ENCODE measurements at regions not wholly inside any gene's neighbourhood (a gene's known extent, or its start where the extent isn't known, plus 50 kb on each side); places are given as distances from the start of the nearest gene placed in this dataset.
A peak's percentile ranks its signal among the peaks of the same experiment; 100 is the strongest.

DNA sequence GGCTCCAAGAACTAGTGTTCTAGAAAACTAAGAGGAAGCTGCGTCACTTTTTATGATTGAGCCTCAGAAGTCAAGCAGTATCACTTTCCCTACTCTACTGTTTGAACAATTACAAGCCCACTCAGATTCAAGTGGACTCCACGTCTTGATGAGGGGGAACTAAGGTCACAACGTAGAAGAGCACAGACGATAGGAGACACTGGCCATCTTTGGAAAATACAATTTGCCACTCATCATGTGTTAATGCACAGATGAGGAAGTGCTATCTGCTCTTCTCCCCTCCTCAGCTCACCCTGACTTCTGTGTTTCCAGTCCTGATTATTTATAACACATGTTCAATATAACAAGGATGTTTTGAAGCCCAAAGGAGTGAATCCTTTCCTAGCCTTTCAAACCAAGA is 76.1 kb upstream of the CYP1B1 start:
- TF ChIP-seq, protein P1, sequence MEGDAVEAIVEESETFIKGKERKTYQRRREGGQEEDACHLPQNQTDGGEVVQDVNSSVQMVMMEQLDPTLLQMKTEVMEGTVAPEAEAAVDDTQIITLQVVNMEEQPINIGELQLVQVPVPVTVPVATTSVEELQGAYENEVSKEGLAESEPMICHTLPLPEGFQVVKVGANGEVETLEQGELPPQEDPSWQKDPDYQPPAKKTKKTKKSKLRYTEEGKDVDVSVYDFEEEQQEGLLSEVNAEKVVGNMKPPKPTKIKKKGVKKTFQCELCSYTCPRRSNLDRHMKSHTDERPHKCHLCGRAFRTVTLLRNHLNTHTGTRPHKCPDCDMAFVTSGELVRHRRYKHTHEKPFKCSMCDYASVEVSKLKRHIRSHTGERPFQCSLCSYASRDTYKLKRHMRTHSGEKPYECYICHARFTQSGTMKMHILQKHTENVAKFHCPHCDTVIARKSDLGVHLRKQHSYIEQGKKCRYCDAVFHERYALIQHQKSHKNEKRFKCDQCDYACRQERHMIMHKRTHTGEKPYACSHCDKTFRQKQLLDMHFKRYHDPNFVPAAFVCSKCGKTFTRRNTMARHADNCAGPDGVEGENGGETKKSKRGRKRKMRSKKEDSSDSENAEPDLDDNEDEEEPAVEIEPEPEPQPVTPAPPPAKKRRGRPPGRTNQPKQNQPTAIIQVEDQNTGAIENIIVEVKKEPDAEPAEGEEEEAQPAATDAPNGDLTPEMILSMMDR (IDR thresholded peaks at IDR 0.05) = no peak
- Histone ChIP-seq H3K4me3 (ENCODE audit: low read depth in 1 of 2, low read length in 1 of 2) (no peak overlapping the region), H3K4me1 (ENCODE audit: control insufficient read depth in 1 of 2, insufficient read depth in 1 of 2, low read depth in 1 of 2, low read length in 1 of 2) (peaks cover 46 to 53% of the 10 kb centered on the region in 2 experiments), H3K9me3 (no peaks in the 10 kb centered on the region), H3K27ac (peak overlapping the region; percentile 49), H3K36me3 (no peaks in the 10 kb centered on the region), H3K27me3 (peaks cover 21% of the 10 kb centered on the region)

- TF ChIP-seq, protein P1 (IDR thresholded peaks at IDR 0.05) = no peak
- H3K4me1 ChIP-seq (ENCODE audit: control insufficient read depth in 1 of 2, insufficient read depth in 1 of 2, low read depth in 1 of 2, low read length in 1 of 2) = peaks cover 72 to 77% of the 10 kb centered on the region in 2 experiments
- H3K9me3 ChIP-seq = no peaks in the 10 kb centered on the region
- H3K27me3 ChIP-seq = peaks cover under 1% of the 10 kb centered on the region
- no peaks in the 10 kb centered on the region for H3K36me3 ChIP-seq
- H3K27ac ChIP-seq = peak overlapping the region; percentile 88
- no peak overlapping the region for H3K4me3 ChIP-seq (ENCODE audit: low read depth in 1 of 2, low read length in 1 of 2)
These were observed 73.6 kb upstream of the CYP1B1 start for GRCh38 chr2:38149531-38149930.

GRCh38 chr2:38148501-38148900 is 72.5 kb upstream of the CYP1B1 start:
- Histone ChIP-seq H3K4me3 (ENCODE audit: low read depth in 1 of 2, low read length in 1 of 2) (peak overlapping the region; percentile 19 to 26), H3K36me3 (no peaks in the 10 kb centered on the region), H3K27me3 (no peaks in the 10 kb centered on the region), H3K27ac (peak overlapping the region; percentile 88), H3K4me1 (ENCODE audit: control insufficient read depth in 1 of 2, insufficient read depth in 1 of 2, low read depth in 1 of 2, low read length in 1 of 2) (peaks cover 82 to 84% of the 10 kb centered on the region in 2 experiments), H3K9me3 (no peaks in the 10 kb centered on the region)
- TF ChIP-seq, protein P1 (IDR thresholded peaks at IDR 0.05) = no peak

DNA sequence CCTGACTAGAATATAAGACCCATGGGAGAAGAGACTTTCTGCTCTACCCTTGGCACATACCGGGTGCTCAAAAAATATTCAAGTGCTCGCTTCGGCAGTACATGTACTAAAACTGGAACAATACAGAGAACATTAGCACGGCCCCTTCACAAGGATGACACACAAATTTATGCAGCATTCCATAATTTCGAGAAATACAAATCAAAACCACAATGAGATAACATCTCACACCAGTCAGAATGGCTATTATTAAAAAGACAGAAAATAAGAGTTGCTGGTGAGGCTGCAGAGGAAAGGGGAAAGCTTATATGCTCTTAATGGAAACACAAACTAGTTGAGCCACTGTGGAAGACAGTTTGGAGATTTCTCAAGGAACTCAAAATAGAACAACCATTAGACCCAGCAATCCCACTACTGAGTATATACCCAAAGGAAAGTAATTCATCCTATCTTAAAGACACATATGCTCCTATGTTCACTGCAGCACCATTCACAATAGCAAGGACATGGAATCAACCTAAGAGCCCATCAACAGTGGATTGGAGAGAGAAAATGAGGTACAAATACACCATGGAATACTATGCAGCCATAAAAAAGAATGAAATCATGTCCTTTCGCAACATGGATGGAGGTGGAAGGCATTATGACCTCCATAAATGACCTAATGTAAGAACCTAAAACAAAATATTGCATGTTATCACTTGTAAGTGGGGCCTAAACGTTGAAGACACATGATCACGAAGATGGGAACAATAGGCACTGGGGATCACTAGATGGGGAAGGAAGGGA is 71.6 kb upstream of the CYP1B1 start:
- H3K27ac ChIP-seq = peak overlapping the region; percentile 88
- H3K9me3 ChIP-seq = no peaks in the 10 kb centered on the region
- no peaks in the 10 kb centered on the region for H3K36me3 ChIP-seq
- TF ChIP-seq, protein P1 (IDR thresholded peaks at IDR 0.05) = no peak
- no peaks in the 10 kb centered on the region for H3K27me3 ChIP-seq
- H3K4me1 ChIP-seq (ENCODE audit: control insufficient read depth in 1 of 2, insufficient read depth in 1 of 2, low read depth in 1 of 2, low read length in 1 of 2) = peaks cover 80 to 83% of the 10 kb centered on the region in 2 experiments
- no peak overlapping the region for H3K4me3 ChIP-seq (ENCODE audit: low read depth in 1 of 2, low read length in 1 of 2)

DNA sequence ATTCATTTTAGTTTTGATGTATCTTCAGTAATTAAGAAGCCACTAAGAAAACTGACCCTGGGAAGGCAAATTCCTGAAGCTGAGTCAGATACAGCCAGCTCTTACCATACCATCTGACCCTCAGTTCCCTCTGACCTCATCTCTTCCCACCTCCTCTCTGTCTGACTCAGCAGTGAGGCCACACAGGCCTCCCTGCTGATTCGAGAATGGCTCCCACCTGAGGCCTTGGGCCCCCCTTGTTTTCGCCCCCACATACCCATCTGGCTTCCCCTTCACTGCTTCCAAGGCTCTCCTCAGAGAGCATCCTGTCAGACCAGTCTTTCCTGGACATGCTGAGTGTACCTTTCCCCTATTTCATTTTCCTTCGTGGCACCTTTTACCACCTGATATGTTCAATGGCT is 71.0 kb upstream of the CYP1B1 start:
- TF ChIP-seq, protein P1 (IDR thresholded peaks at IDR 0.05) = no peak
- peaks cover 75 to 80% of the 10 kb centered on the region in 2 experiments for H3K4me1 ChIP-seq (ENCODE audit: control insufficient read depth in 1 of 2, insufficient read depth in 1 of 2, low read depth in 1 of 2, low read length in 1 of 2)
- no peaks in the 10 kb centered on the region for H3K36me3 ChIP-seq
- H3K4me3 ChIP-seq (ENCODE audit: low read depth in 1 of 2, low read length in 1 of 2) = peak overlapping the region in 1 of 2 experiments; percentile 3
- peak overlapping the region; percentile 88 for H3K27ac ChIP-seq
- H3K27me3 ChIP-seq = no peaks in the 10 kb centered on the region
- H3K9me3 ChIP-seq = no peaks in the 10 kb centered on the region
